Heart right ventricle (tissue), 16 donors: ENCODE measurements at regions not wholly inside any gene's neighbourhood (a gene's known extent, or its start where the extent isn't known, plus 50 kb on each side); places are given as distances from the start of the nearest gene placed in this dataset.
"Not testable (repeated sequence)": the region's sequence is repeated elsewhere in the genome, so short reads cannot be mapped to it uniquely, and the experiment has no call there.

Experiments
- ATAC-seq, 8 donors: fragments of 200-7000 bp; cut with Tn5 transposase; one replicate each; pipeline ENCODE4 v1.9.1; 2020; ENCODE audit warnings: mild to moderate bottlenecking in 8 of 8, moderate library complexity in 8 of 8, moderate number of reproducible peaks in 1 of 8
- DNase-seq, 2 donors: peaks; one replicate each; pipeline ENCODE4 v3.0.0-alpha.2; 2020
- H3K27ac ChIP-seq, 10 donors: fragments of 200-600 bp; sonication (generic) in 2 of 10; one replicate each; pipeline versions ENCODE4 v1.5.0 to v1.8.0; 2020 to 2022; ENCODE audit warnings: mild to moderate bottlenecking in 3 of 10
- H3K27me3 ChIP-seq, 7 donors: fragments of 200-600 bp; one replicate each; pipeline ENCODE4 v1.8.0; 2021 to 2022; ENCODE audit warnings: mild to moderate bottlenecking in 2 of 7
- H3K36me3 ChIP-seq, 9 donors: fragments of 200-600 bp; sonication (generic) in 1 of 9; one replicate each; pipeline versions ENCODE4 v1.5.0 to v1.8.0; 2020 to 2022; ENCODE audit warnings: mild to moderate bottlenecking in 2 of 9
- H3K4me1 ChIP-seq, 9 donors: fragments of 200-600 bp; sonication (generic) in 1 of 9; one replicate each; pipeline versions ENCODE4 v1.5.0 to v1.8.0; 2020 to 2022; ENCODE audit warnings: mild to moderate bottlenecking in 4 of 9
- H3K4me3 ChIP-seq, 10 donors: fragments of 200-600 bp; sonication (generic) in 2 of 10; one replicate each; pipeline versions ENCODE4 v1.5.0 to v1.8.0; 2020 to 2022; ENCODE audit warnings: mild to moderate bottlenecking in 7 of 10, moderate library complexity in 2 of 10
- H3K9me3 ChIP-seq, 11 donors: fragments of 200-600 bp in 10 of 11; sonication (generic) in 2 of 11; one replicate each; pipeline versions ENCODE4 v1.5.0 to v1.8.0; 2013 to 2022; ENCODE audit warnings: mild to moderate bottlenecking in 2 of 11, control low read depth in 1 of 11, moderate library complexity in 1 of 11
- WGBS, 2 donors: extraction: QIAGEN DNeasy Blood & Tissue Kit; methylation state at CpG; one replicate each; pipeline ENCODE4 v1.1.7; 2013; ENCODE audit warnings: inconsistent platforms in 1 of 2; 5-methylcytosine and 5-hydroxymethylcytosine counted together
- intact Hi-C, 10 donors: fragments of 100-400 bp; cut with DNase I; formaldehyde crosslinking; loops; one replicate each; pipeline versions ENCODE4 v1.11.1 to v1.14.2; 2022
- TF ChIP-seq, protein P1 (sequence below), 9 donors: fragments of 200-600 bp; sonication (generic) in 2 of 9; IDR thresholded peaks; one replicate each; pipeline versions ENCODE4 v1.5.0 to v1.8.0; 2021 to 2022; ENCODE audit warnings: antibody characterized with exemption in 9 of 9, mild to moderate bottlenecking in 5 of 9, moderate library complexity in 1 of 9
- donor health status: Arrhythmogenic right ventricular cardiomyopathy.
- donor health status: ischemic (EF 13 %, LVEDD 7.1; RV severe dilation, severe dysfunction).
- donor health status: healthy with polysubstance abuse.
- donor health status: DM: no; HTN: yes; CAD: no.
- donor health status: DM: no; HTN: no; CAD: no.
- donor health status: ischemic (EF 25% LVEDD 6.9; RV normal size, moderate dysfunction).
- donor health status: ischemic (EF 25% LVEDD 5.7; RV mildly dilated, moderate dysfunction).
- donor health status: healthy.
- donor health status: DM: yes; HTN: yes; CAD: no.
- donor health status: Ischemic cardiomyopathy.
- donor health status: ischemic (EF 35%, LVEDD 5.7; RV mildly dilated, moderate dysfunction).
- donor health status: nonischemic (EF 11% LVEDD 7.7; RV severe dilation, severe dysfunction).
- donor health status: DM: yes; HTN: yes; CAD: no.
- donor health status: PGD.
- donor health status: ischemic (EF 29% LVEDD 5.4; RV normal size, mild dysfunction).
- donor health status: nonischemic (EF 23%, LVEDD 6.1; RV moderate dilation, normal function).

DNA sequence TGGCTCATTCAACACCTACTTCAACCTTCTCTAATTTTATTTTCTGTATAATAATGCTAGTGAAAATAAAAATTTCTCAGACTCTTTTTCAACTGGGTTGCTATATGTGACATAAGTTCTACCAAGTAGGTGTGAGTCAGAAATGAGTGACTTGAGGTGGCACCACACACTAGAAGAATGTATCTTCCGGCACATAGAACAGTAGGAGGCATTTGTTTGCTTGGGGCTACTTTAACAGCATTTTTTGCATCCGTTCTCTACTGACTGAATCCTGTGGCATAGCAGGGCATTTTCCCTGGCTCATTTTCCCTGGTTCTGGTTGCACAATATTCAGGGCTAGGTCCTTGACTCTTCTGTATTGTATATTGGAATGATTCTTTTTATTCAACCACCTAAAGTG lies 194.0 kb upstream of the SLC16A7 start:
- 80 to 96% methylated on average over 2 of the region's 2 CpGs for WGBS, 2 donors
- intact Hi-C loops, result loop anchor here in 4 of 10 donors (10.0 kb wide), 3 partner anchors 403 to 1093 kb away; no protein-coding TSS in a partner anchor

GRCh38 chr12:59398164-59398563 lies 197.7 kb upstream of the SLC16A7 start:
- ATAC-seq (no peak), DNase-seq (no peak)
- WGBS, 2 donors, result 85 to 94% methylated on average over 1 of the region's 1 CpG
- no peaks in the 10 kb centered on the region for H3K36me3 ChIP-seq
- intact Hi-C loops, result no loop called here
- TF ChIP-seq, protein P1, sequence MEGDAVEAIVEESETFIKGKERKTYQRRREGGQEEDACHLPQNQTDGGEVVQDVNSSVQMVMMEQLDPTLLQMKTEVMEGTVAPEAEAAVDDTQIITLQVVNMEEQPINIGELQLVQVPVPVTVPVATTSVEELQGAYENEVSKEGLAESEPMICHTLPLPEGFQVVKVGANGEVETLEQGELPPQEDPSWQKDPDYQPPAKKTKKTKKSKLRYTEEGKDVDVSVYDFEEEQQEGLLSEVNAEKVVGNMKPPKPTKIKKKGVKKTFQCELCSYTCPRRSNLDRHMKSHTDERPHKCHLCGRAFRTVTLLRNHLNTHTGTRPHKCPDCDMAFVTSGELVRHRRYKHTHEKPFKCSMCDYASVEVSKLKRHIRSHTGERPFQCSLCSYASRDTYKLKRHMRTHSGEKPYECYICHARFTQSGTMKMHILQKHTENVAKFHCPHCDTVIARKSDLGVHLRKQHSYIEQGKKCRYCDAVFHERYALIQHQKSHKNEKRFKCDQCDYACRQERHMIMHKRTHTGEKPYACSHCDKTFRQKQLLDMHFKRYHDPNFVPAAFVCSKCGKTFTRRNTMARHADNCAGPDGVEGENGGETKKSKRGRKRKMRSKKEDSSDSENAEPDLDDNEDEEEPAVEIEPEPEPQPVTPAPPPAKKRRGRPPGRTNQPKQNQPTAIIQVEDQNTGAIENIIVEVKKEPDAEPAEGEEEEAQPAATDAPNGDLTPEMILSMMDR (IDR thresholded peaks at IDR 0.05), result no peak
- no peak overlapping the region for H3K27ac ChIP-seq
- no peaks in the 10 kb centered on the region for H3K27me3 ChIP-seq
- no peak overlapping the region for H3K4me3 ChIP-seq
- H3K4me1 ChIP-seq, result no peaks in the 10 kb centered on the region
- H3K9me3 ChIP-seq, result peaks cover 0 to 11% (median 0%) of the 10 kb centered on the region in 11 donors

More for the DNA sequence above, 194.0 kb upstream of the SLC16A7 start:
- DNase-seq (no peak), ATAC-seq (no peak)
- Histone ChIP-seq H3K4me1 (peaks cover 0 to 8% (median 0%) of the 10 kb centered on the region in 9 donors), H3K36me3 (no peaks in the 10 kb centered on the region), H3K4me3 (no peak overlapping the region), H3K27ac (no peak overlapping the region), H3K27me3 (no peaks in the 10 kb centered on the region), H3K9me3 (peaks cover 0 to 10% (median 0%) of the 10 kb centered on the region in 11 donors)
- TF ChIP-seq, protein P1 (IDR thresholded peaks at IDR 0.05), result no peak

DNA sequence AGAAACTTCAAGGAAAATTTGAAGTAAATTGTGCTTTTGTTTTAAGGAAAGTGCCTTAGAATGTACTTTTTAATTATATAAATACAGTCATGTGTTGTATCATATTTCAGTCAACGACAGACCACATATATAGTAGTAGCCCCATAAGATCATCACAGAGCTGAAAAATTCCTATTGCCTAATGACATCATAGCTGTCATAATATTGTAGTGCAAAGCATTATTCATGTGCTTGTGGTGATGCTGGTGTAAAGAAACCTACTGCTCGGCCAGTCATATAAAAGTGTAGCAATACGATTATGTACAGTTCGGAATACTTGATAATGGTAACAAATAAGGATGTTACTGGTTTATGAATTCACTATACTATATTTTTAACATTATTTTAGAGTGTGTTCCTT lies 198.9 kb upstream of the SLC16A7 start:
- ATAC-seq (no peak), DNase-seq (no peak)
- no peak overlapping the region for H3K4me3 ChIP-seq
- H3K36me3 ChIP-seq, result no peaks in the 10 kb centered on the region
- peaks cover 0 to 11% (median 0%) of the 10 kb centered on the region in 11 donors for H3K9me3 ChIP-seq
- WGBS, 2 donors, result 73 to 80% methylated on average over 4 of the region's 4 CpGs
- H3K4me1 ChIP-seq, result no peaks in the 10 kb centered on the region
- no peak overlapping the region for H3K27ac ChIP-seq
- intact Hi-C loops, result no loop called here
- H3K27me3 ChIP-seq, result no peaks in the 10 kb centered on the region
- TF ChIP-seq, protein P1 (IDR thresholded peaks at IDR 0.05), result no peak

DNA sequence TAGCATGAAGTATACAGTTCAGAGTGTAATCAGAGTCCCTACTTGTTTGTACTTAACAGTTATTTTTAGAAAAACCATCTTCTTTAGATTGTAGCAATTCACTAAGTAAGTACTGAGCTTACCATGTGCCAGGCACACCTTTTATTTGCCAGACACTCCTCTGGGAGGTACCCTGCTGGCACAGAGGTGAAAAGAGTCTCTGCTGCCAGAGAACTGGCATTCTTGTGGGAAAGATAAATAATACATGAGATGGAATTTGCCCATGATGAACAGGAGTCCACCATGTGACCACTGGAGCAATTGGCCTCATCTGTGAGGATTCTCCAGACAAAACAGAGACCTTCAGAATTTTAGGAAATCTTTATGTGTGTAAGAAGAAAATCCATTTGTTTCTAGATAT lies 199.3 kb upstream of the SLC16A7 start:
- no peak overlapping the region for H3K27ac ChIP-seq
- ATAC-seq (no peak), DNase-seq (no peak)
- H3K4me1 ChIP-seq, result no peaks in the 10 kb centered on the region
- H3K4me3 ChIP-seq, result no peak overlapping the region
- no peaks in the 10 kb centered on the region for H3K27me3 ChIP-seq
- TF ChIP-seq, protein P1 (IDR thresholded peaks at IDR 0.05), result no peak
- intact Hi-C loops, result no loop called here
- no peaks in the 10 kb centered on the region for H3K36me3 ChIP-seq
- peaks cover 0 to 11% (median 0%) of the 10 kb centered on the region in 11 donors for H3K9me3 ChIP-seq

DNA sequence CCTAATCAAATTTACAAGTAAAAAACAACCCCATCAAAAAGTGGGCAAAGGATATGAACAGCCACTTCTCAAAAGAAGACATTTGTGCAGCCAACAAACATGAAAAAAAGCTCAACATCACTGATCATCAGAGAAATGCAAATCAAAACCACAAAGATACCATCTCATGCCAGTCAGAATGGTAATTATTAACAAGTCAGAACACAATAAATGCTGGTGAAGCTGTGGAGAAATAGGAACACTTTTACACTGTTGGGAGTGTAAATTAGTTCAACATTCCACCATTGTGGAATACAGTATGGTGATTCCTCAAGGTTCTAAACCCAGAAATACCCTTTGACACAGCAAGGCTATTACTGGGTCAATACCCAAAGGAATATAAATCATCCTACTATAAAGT lies 200.5 kb upstream of the SLC16A7 start:
- intact Hi-C loops, H3K36me3 ChIP-seq, ATAC-seq, DNase-seq, H3K27me3 ChIP-seq, H3K4me3 ChIP-seq, H3K4me1 ChIP-seq, H3K27ac ChIP-seq: not testable (repeated sequence)
- H3K9me3 ChIP-seq, result peaks cover 0 to 11% (median 0%) of the 10 kb centered on the region in 11 donors
